ENCODE measurements at regions not wholly inside any gene's neighbourhood (a gene's known extent, or its start where the extent isn't known, plus 50 kb on each side); places are given as distances from the start of the nearest gene placed in this dataset.

- no peaks in the 10 kb centered on the region for H3K36me3 Mint-ChIP-seq (ENCODE audit: low read depth)
- H3K4me1 Mint-ChIP-seq (ENCODE audit: low read depth): no peaks in the 10 kb centered on the region
- H3K27me3 Mint-ChIP-seq (ENCODE audit: low read depth): no peaks in the 10 kb centered on the region
- no peak for ATAC-seq
- no peak overlapping the region for H3K4me3 Mint-ChIP-seq
- no peak for DNase-seq
- ChIA-PET POLR2A (no interaction called here), CTCF (no interaction called here)
- H3K27ac Mint-ChIP-seq: no peak overlapping the region
- H3K9me3 Mint-ChIP-seq (ENCODE audit: insufficient read depth): no peaks in the 10 kb centered on the region
These were observed 143.1 kb downstream of the DIPK2A start for GRCh38 chr3:144114767-144115166.

- ATAC-seq (no peak), DNase-seq (no peak)
- H3K27ac Mint-ChIP-seq: no peak overlapping the region
- no peaks in the 10 kb centered on the region for H3K27me3 Mint-ChIP-seq (ENCODE audit: low read depth)
- CTCF ChIA-PET: no interaction called here
- no peak overlapping the region for H3K4me3 Mint-ChIP-seq
- POLR2A ChIA-PET: no interaction called here
- no peaks in the 10 kb centered on the region for H3K36me3 Mint-ChIP-seq (ENCODE audit: low read depth)
- no peaks in the 10 kb centered on the region for H3K9me3 Mint-ChIP-seq (ENCODE audit: insufficient read depth)
- no peaks in the 10 kb centered on the region for H3K4me1 Mint-ChIP-seq (ENCODE audit: low read depth)
These were observed 148.0 kb downstream of the DIPK2A start for GRCh38 chr3:144119633-144120032.

- no peak for ATAC-seq
- H3K4me1 Mint-ChIP-seq (ENCODE audit: low read depth): no peaks in the 10 kb centered on the region
- CTCF ChIA-PET: no interaction called here
These were observed 150.0 kb downstream of the DIPK2A start for GRCh38 chr3:144121661-144122060.

DNA sequence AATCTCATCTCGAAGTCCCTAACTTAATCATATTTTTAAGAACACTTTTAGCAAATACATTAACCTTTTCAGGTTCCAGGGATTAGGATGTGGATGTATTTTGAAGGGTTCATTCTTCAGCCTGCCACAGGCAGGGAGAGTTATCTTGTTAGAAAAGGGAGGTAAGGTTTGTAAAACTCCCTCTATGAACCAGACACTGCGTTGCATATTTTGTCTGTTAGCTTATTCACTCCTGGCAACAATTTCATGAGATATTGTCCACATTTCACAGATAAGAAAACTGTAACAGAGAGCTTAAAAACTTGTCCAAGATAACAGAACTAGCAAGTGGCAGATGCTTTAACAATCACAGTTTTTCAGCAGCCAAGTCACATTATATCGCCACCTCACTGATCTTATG lies 155.4 kb downstream of the DIPK2A start:
- Mint-ChIP-seq H3K4me3 (no peak overlapping the region), H3K9me3 (ENCODE audit: insufficient read depth) (no peaks in the 10 kb centered on the region), H3K4me1 (ENCODE audit: low read depth) (no peaks in the 10 kb centered on the region), H3K27ac (no peak overlapping the region), H3K36me3 (ENCODE audit: low read depth) (no peaks in the 10 kb centered on the region), H3K27me3 (ENCODE audit: low read depth) (no peaks in the 10 kb centered on the region)
- POLR2A ChIA-PET: no interaction called here
- CTCF ChIA-PET: no interaction called here
- no peak for DNase-seq
- no peak for ATAC-seq

More at GRCh38 chr3:144121661-144122060, 150.0 kb downstream of the DIPK2A start:
- H3K27me3 Mint-ChIP-seq (ENCODE audit: low read depth): no peaks in the 10 kb centered on the region
- no peak for DNase-seq
- H3K36me3 Mint-ChIP-seq (ENCODE audit: low read depth): no peaks in the 10 kb centered on the region
- POLR2A ChIA-PET: no interaction called here
- no peak overlapping the region for H3K4me3 Mint-ChIP-seq
- H3K27ac Mint-ChIP-seq: no peak overlapping the region
- no peaks in the 10 kb centered on the region for H3K9me3 Mint-ChIP-seq (ENCODE audit: insufficient read depth)

GRCh38 chr3:144127700-144128099 lies 156.1 kb downstream of the DIPK2A start:
- ChIA-PET CTCF (no interaction called here), POLR2A (no interaction called here)
- DNase-seq (no peak), ATAC-seq (no peak)
- no peaks in the 10 kb centered on the region for H3K4me1 Mint-ChIP-seq (ENCODE audit: low read depth)
- H3K27me3 Mint-ChIP-seq (ENCODE audit: low read depth): no peaks in the 10 kb centered on the region
- H3K27ac Mint-ChIP-seq: no peak overlapping the region
- H3K36me3 Mint-ChIP-seq (ENCODE audit: low read depth): no peaks in the 10 kb centered on the region
- H3K9me3 Mint-ChIP-seq (ENCODE audit: insufficient read depth): no peaks in the 10 kb centered on the region
- H3K4me3 Mint-ChIP-seq: no peak overlapping the region

- no peak overlapping the region for H3K4me3 Mint-ChIP-seq
- DNase-seq: no peak
- POLR2A ChIA-PET: no interaction called here
- no peak overlapping the region for H3K27ac Mint-ChIP-seq
- no peaks in the 10 kb centered on the region for H3K36me3 Mint-ChIP-seq (ENCODE audit: low read depth)
- no peak for ATAC-seq
- no peaks in the 10 kb centered on the region for H3K9me3 Mint-ChIP-seq (ENCODE audit: insufficient read depth)
- CTCF ChIA-PET: no interaction called here
- no peaks in the 10 kb centered on the region for H3K27me3 Mint-ChIP-seq (ENCODE audit: low read depth)
- H3K4me1 Mint-ChIP-seq (ENCODE audit: low read depth): no peaks in the 10 kb centered on the region
These were observed 156.7 kb downstream of the DIPK2A start for GRCh38 chr3:144128108-144128892.

- H3K4me3 Mint-ChIP-seq: no peak overlapping the region
- no peaks in the 10 kb centered on the region for H3K36me3 Mint-ChIP-seq (ENCODE audit: low read depth)
- ATAC-seq (no peak), DNase-seq (no peak)
- POLR2A ChIA-PET: no interaction called here
- H3K4me1 Mint-ChIP-seq (ENCODE audit: low read depth): no peaks in the 10 kb centered on the region
- H3K9me3 Mint-ChIP-seq (ENCODE audit: insufficient read depth): no peaks in the 10 kb centered on the region
- no peaks in the 10 kb centered on the region for H3K27me3 Mint-ChIP-seq (ENCODE audit: low read depth)
- CTCF ChIA-PET: no interaction called here
- H3K27ac Mint-ChIP-seq: no peak overlapping the region
These were observed 158.1 kb downstream of the DIPK2A start for GRCh38 chr3:144129536-144130214.

DNA sequence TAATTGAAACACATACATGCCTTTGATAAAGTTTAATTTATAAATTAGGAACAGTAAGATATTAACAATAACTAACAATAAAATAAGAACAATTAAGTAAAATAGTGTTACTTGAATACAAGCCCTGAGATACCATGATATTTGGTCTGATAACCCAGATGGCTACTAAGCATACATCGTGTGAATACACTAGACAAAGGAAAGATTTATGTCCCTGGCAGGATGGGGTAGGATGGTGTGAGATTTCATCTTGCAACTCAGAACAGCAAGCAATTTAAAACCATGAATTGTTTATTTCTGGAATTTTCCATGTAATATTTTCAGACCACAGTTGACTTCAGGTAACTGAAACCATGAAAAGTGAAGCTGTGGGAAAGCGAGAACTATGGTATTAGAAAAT lies 169.5 kb downstream of the DIPK2A start:
- CTCF ChIA-PET: no interaction called here
- no peaks in the 10 kb centered on the region for H3K27me3 Mint-ChIP-seq (ENCODE audit: low read depth)
- no peak overlapping the region for H3K27ac Mint-ChIP-seq

GRCh38 chr3:144141496-144141895 lies 169.9 kb downstream of the DIPK2A start:
- no peaks in the 10 kb centered on the region for H3K9me3 Mint-ChIP-seq (ENCODE audit: insufficient read depth)
- no peak overlapping the region for H3K4me3 Mint-ChIP-seq
- H3K4me1 Mint-ChIP-seq (ENCODE audit: low read depth): no peaks in the 10 kb centered on the region
- no peaks in the 10 kb centered on the region for H3K36me3 Mint-ChIP-seq (ENCODE audit: low read depth)
- H3K27ac Mint-ChIP-seq: no peak overlapping the region
- POLR2A ChIA-PET: no interaction called here
- no peak for ATAC-seq
- CTCF ChIA-PET: no interaction called here
- DNase-seq: no peak
- no peaks in the 10 kb centered on the region for H3K27me3 Mint-ChIP-seq (ENCODE audit: low read depth)

More for the DNA sequence above, 169.5 kb downstream of the DIPK2A start:
- H3K36me3 Mint-ChIP-seq (ENCODE audit: low read depth): no peaks in the 10 kb centered on the region
- H3K4me3 Mint-ChIP-seq: no peak overlapping the region
- H3K4me1 Mint-ChIP-seq (ENCODE audit: low read depth): no peaks in the 10 kb centered on the region
- POLR2A ChIA-PET: no interaction called here
- no peaks in the 10 kb centered on the region for H3K9me3 Mint-ChIP-seq (ENCODE audit: insufficient read depth)
- ATAC-seq (no peak), DNase-seq (no peak)

- no peak for DNase-seq
- no peaks in the 10 kb centered on the region for H3K9me3 Mint-ChIP-seq (ENCODE audit: insufficient read depth)
These were observed 170.7 kb downstream of the DIPK2A start for GRCh38 chr3:144142151-144142840.

DNA sequence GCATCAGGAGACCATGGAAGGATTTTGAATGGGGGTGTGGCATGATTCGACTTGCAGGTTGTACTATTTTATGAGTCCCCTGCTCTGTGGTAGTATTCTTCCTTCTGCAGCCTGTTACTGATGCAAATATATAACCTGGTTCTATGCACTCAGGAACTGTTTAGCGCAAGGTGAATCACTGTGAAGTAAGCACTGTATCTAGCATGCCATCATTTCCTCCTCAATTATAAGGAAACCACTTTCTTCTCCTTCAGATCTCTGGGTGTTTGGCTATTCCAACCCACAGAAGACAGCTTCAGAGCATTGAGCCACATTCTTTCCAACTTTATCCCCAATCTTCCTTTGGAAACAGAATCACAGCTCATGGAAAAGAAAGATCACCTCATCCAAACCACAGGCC lies 176.7 kb downstream of the DIPK2A start:
- POLR2A ChIA-PET: no interaction called here
- H3K27ac Mint-ChIP-seq: no peak overlapping the region
- H3K4me1 Mint-ChIP-seq (ENCODE audit: low read depth): no peaks in the 10 kb centered on the region
- DNase-seq: no peak
- no peaks in the 10 kb centered on the region for H3K27me3 Mint-ChIP-seq (ENCODE audit: low read depth)
- no peaks in the 10 kb centered on the region for H3K36me3 Mint-ChIP-seq (ENCODE audit: low read depth)
- H3K9me3 Mint-ChIP-seq (ENCODE audit: insufficient read depth): no peaks in the 10 kb centered on the region
- CTCF ChIA-PET: no interaction called here
- ATAC-seq: no peak
- H3K4me3 Mint-ChIP-seq: no peak overlapping the region

More at GRCh38 chr3:144142151-144142840, 170.7 kb downstream of the DIPK2A start:
- H3K36me3 Mint-ChIP-seq (ENCODE audit: low read depth): no peaks in the 10 kb centered on the region
- no peak overlapping the region for H3K27ac Mint-ChIP-seq
- H3K4me1 Mint-ChIP-seq (ENCODE audit: low read depth): no peaks in the 10 kb centered on the region
- no peaks in the 10 kb centered on the region for H3K27me3 Mint-ChIP-seq (ENCODE audit: low read depth)
- ChIA-PET POLR2A (no interaction called here), CTCF (no interaction called here)
- no peak overlapping the region for H3K4me3 Mint-ChIP-seq
- no peak for ATAC-seq

DNA sequence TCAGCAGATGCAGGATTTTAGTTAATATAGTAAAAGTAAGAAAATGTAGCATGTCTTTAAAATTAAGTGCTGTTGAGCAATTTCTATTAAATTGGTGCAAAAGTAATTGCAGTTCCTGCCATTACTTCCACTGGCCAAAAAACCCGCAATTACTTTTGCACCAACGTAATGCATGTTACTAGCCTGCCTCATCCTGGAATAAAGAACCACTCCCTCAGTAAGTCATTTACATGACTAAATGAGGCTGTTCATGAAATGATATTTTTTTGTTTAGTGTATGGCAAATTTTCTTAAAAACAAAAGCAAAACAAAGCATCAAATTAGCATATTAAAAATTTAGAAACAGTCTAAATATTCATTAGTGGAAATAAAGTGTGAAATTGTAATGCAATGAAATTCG lies 180.4 kb downstream of the DIPK2A start:
- Mint-ChIP-seq H3K9me3 (ENCODE audit: insufficient read depth) (peaks cover 4% of the 10 kb centered on the region), H3K27ac (no peak overlapping the region), H3K4me1 (ENCODE audit: low read depth) (no peaks in the 10 kb centered on the region), H3K4me3 (no peak overlapping the region), H3K27me3 (ENCODE audit: low read depth) (no peaks in the 10 kb centered on the region), H3K36me3 (ENCODE audit: low read depth) (no peaks in the 10 kb centered on the region)
- ATAC-seq: no peak
- CTCF ChIA-PET: no interaction called here
- no peak for DNase-seq
- POLR2A ChIA-PET: no interaction called here
